Endodermal cell (in vitro differentiated cells): ENCODE measurements at regions not wholly inside any gene's neighbourhood (a gene's known extent, or its start where the extent isn't known, plus 50 kb on each side); places are given as distances from the start of the nearest gene placed in this dataset.

ENCODE experiments used
- DNase-seq: peaks from one replicate; pipeline ENCODE4 v3.0.0-alpha.2; 2017
- H3K27ac ChIP-seq: 2 replicates; pipeline ENCODE4 v1.5.1; 2013; ENCODE audit warnings: mild to moderate bottlenecking, low read depth, low read length, moderate library complexity
- H3K27me3 ChIP-seq: 2 replicates; pipeline ENCODE4 v1.6.1; 2013; ENCODE audit warnings: mild to moderate bottlenecking, low read length, moderate library complexity; ENCODE audit not compliant: insufficient read depth, control insufficient read depth, poor library complexity, severe bottlenecking
- H3K36me3 ChIP-seq: 2 replicates; pipeline ENCODE4 v1.7.0; 2013; ENCODE audit warnings: mild to moderate bottlenecking, low read length, moderate library complexity; ENCODE audit not compliant: control insufficient read depth, insufficient read depth
- H3K4me1 ChIP-seq: one replicate; pipeline ENCODE4 v1.7.0; 2013; ENCODE audit warnings: low read length; ENCODE audit not compliant: control insufficient read depth, insufficient read depth
- H3K4me3 ChIP-seq: 2 replicates; pipeline ENCODE4 v1.5.1; 2013; ENCODE audit warnings: mild to moderate bottlenecking, low read length, moderate library complexity
- H3K9ac ChIP-seq: 2 replicates; pipeline ENCODE4 v1.6.1; 2013; ENCODE audit warnings: mild to moderate bottlenecking, low read length, moderate library complexity; ENCODE audit not compliant: poor library complexity, severe bottlenecking; ENCODE audit errors: extremely low read depth
- H3K9me3 ChIP-seq: 2 replicates; pipeline ENCODE4 v1.6.1; 2013; ENCODE audit warnings: mild to moderate bottlenecking, low read length, moderate library complexity; ENCODE audit not compliant: control insufficient read depth
- H3K27ac Mint-ChIP-seq: 2 replicates; pipeline ENCODE4 v1.8.0; 2020; ENCODE audit warnings: mixed read lengths
- H3K27me3 Mint-ChIP-seq: 2 replicates; pipeline ENCODE4 v1.8.0; 2021; ENCODE audit warnings: mild to moderate bottlenecking, mixed read lengths; ENCODE audit not compliant: insufficient read depth
- H3K36me3 Mint-ChIP-seq: 2 replicates; pipeline ENCODE4 v1.8.0; 2020; ENCODE audit warnings: low read depth, mixed read lengths
- H3K4me1 Mint-ChIP-seq: 2 replicates; pipeline ENCODE4 v1.8.0; 2020; ENCODE audit warnings: mixed read lengths
- H3K4me3 Mint-ChIP-seq: 2 replicates; pipeline ENCODE4 v1.8.0; 2020; ENCODE audit warnings: mild to moderate bottlenecking, moderate library complexity, mixed read lengths
- H3K9me3 Mint-ChIP-seq: 2 replicates; pipeline ENCODE4 v1.8.0; 2020; ENCODE audit warnings: mild to moderate bottlenecking, mixed read lengths
- WGBS, 2 experiments: methylation state at CpG; one replicate each; pipeline versions ENCODE4 v1.1.5 to v1.1.7; 2013; ENCODE audit warnings: missing lambda C conversion rate in 2 of 2, mixed read lengths in 1 of 2; ENCODE audit not compliant: insufficient coverage in 1 of 2, insufficient read length in 1 of 2; 5-methylcytosine and 5-hydroxymethylcytosine counted together
- TF ChIP-seq, protein P1 (sequence below): fragments of 200-600 bp; sonication (generic); conservative IDR thresholded peaks from 2 replicates; pipeline ENCODE4 v1.5.0; 2021; ENCODE audit warnings: antibody characterized with exemption, mild to moderate bottlenecking

DNA sequence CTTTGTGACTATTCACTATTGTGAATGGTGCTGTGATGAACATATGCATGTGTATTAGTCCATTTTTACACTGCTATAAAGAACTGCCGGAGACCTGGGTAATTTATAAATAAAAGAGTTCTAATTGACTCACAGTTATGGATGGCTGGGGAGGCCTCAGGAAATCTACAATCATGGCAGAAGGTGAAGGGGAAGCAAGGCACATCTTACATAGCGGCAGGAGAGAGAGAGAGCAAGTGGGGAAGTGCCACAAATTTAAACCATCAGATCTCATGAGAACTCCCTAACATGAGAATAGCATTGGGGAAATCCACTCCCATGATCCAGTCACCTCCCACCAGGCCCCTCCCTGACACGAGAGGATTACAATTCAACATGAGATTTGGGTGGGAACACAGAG is 90.8 kb downstream of the ATP23 start:
- H3K27ac ChIP-seq: no peak overlapping the region
- no peaks in the 10 kb centered on the region for H3K36me3 Mint-ChIP-seq

DNA sequence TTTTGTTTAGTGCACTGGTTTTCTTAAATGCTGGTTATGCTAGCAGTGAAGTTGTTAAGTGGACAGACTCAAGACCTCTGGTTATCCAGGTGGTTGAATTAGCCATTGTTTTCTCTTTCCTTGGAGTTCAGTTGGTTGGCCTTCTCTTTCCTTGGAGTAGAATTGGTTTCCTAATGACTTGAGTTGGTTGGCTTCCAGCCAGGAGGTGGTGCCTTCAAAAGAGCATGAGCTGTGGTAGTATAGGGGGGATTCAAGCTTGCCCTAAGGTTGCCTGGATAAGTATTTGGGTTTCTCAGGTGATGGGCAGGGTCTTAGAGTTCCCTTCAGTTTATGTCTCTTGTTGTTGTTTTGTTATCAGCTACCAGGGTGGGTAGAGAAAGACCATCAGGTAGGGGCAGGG is 92.5 kb downstream of the ATP23 start:
- Histone ChIP-seq H3K27me3 (no peaks in the 10 kb centered on the region), H3K9ac (no peak overlapping the region), H3K9me3 (peaks cover 47% of the 10 kb centered on the region), H3K4me3 (no peak overlapping the region), H3K36me3 (no peaks in the 10 kb centered on the region), H3K4me1 (no peaks in the 10 kb centered on the region), H3K27ac (no peak overlapping the region)
- TF ChIP-seq, protein P1, sequence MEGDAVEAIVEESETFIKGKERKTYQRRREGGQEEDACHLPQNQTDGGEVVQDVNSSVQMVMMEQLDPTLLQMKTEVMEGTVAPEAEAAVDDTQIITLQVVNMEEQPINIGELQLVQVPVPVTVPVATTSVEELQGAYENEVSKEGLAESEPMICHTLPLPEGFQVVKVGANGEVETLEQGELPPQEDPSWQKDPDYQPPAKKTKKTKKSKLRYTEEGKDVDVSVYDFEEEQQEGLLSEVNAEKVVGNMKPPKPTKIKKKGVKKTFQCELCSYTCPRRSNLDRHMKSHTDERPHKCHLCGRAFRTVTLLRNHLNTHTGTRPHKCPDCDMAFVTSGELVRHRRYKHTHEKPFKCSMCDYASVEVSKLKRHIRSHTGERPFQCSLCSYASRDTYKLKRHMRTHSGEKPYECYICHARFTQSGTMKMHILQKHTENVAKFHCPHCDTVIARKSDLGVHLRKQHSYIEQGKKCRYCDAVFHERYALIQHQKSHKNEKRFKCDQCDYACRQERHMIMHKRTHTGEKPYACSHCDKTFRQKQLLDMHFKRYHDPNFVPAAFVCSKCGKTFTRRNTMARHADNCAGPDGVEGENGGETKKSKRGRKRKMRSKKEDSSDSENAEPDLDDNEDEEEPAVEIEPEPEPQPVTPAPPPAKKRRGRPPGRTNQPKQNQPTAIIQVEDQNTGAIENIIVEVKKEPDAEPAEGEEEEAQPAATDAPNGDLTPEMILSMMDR: no peak
- Mint-ChIP-seq H3K36me3 (no peaks in the 10 kb centered on the region), H3K27me3 (peaks cover 2% of the 10 kb centered on the region), H3K9me3 (peaks cover 72% of the 10 kb centered on the region), H3K4me1 (no peaks in the 10 kb centered on the region), H3K27ac (no peak overlapping the region), H3K4me3 (no peak overlapping the region)
- no peak for DNase-seq

More for the DNA sequence above, 90.8 kb downstream of the ATP23 start:
- H3K36me3 ChIP-seq: no peaks in the 10 kb centered on the region
- no peaks in the 10 kb centered on the region for H3K4me1 Mint-ChIP-seq
- H3K27me3 Mint-ChIP-seq: peaks cover 2% of the 10 kb centered on the region
- H3K27me3 ChIP-seq: no peaks in the 10 kb centered on the region
- no peak for DNase-seq
- H3K9me3 Mint-ChIP-seq: peaks cover 57% of the 10 kb centered on the region
- WGBS, 2 experiments: 86 to 88% methylated on average over 3 of the region's 3 CpGs
- no peak overlapping the region for H3K4me3 Mint-ChIP-seq
- H3K4me1 ChIP-seq: no peaks in the 10 kb centered on the region
- H3K27ac Mint-ChIP-seq: no peak overlapping the region
- H3K4me3 ChIP-seq: no peak overlapping the region
- H3K9me3 ChIP-seq: peaks cover 40% of the 10 kb centered on the region
- H3K9ac ChIP-seq: no peak overlapping the region
- TF ChIP-seq, protein P1: no peak

DNA sequence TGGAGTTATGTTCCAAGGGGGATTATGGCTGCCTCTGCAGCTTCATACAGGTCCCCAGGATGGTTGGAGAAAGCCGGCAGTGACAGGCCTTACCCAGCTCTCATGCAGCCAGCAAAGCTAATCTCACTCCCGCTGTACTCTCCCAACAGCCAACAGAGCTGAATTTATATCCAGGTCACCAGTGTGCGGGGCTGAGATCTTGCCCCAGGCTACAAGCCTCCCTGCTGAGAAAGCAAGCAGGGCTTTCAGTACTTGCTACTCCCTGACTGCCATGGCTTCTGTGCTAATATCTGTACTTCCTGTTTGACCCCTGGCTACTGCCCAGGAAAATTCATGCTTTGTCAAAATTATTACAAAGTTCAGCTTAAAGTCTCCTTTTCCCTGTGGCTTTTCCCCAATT is 92.9 kb downstream of the ATP23 start:
- no peak for DNase-seq
- TF ChIP-seq, protein P1: no peak
- Histone ChIP-seq H3K4me1 (no peaks in the 10 kb centered on the region), H3K9me3 (peaks cover 48% of the 10 kb centered on the region), H3K27ac (no peak overlapping the region), H3K9ac (no peak overlapping the region), H3K36me3 (no peaks in the 10 kb centered on the region), H3K27me3 (no peaks in the 10 kb centered on the region), H3K4me3 (no peak overlapping the region)
- Mint-ChIP-seq H3K36me3 (no peaks in the 10 kb centered on the region), H3K27me3 (peaks cover 2% of the 10 kb centered on the region), H3K4me3 (no peak overlapping the region), H3K9me3 (peaks cover 77% of the 10 kb centered on the region), H3K27ac (no peak overlapping the region), H3K4me1 (no peaks in the 10 kb centered on the region)
- 88 to 93% methylated on average over 3 of the region's 3 CpGs for WGBS, 2 experiments
